ENCODE measurements at regions not wholly inside any gene's neighbourhood (a gene's known extent, or its start where the extent isn't known, plus 50 kb on each side); places are given as distances from the start of the nearest gene placed in this dataset.

DNA sequence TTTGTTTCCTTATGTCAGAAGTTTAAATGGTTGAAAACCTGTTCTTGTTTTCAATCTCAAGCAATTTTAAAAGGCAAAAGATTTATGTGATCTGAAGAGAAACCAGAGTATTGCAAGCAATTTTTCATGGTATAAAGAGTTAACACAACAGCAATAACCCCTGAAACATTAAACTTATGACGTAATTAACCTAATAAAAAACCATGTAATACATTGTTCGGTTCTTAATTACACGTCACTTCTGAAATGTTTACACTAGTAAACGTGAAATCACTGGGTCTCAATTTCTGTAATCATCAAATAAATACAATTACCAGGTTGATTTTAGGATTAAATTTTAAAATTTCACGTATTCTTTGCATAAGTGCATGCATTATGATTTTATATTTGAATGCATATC lies 914.5 kb downstream of the NLGN4X start:
- TF ChIP-seq, protein P1, sequence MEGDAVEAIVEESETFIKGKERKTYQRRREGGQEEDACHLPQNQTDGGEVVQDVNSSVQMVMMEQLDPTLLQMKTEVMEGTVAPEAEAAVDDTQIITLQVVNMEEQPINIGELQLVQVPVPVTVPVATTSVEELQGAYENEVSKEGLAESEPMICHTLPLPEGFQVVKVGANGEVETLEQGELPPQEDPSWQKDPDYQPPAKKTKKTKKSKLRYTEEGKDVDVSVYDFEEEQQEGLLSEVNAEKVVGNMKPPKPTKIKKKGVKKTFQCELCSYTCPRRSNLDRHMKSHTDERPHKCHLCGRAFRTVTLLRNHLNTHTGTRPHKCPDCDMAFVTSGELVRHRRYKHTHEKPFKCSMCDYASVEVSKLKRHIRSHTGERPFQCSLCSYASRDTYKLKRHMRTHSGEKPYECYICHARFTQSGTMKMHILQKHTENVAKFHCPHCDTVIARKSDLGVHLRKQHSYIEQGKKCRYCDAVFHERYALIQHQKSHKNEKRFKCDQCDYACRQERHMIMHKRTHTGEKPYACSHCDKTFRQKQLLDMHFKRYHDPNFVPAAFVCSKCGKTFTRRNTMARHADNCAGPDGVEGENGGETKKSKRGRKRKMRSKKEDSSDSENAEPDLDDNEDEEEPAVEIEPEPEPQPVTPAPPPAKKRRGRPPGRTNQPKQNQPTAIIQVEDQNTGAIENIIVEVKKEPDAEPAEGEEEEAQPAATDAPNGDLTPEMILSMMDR (IDR thresholded peaks at IDR 0.05), result no peak
- no peak for TF ChIP-seq ZFX (IDR thresholded peaks at IDR 0.05; ENCODE audit: borderline replicate concordance)
